Heart right ventricle (tissue), 16 donors: ENCODE measurements at regions not wholly inside any gene's neighbourhood (a gene's known extent, or its start where the extent isn't known, plus 50 kb on each side); places are given as distances from the start of the nearest gene placed in this dataset.

Source experiments
- ATAC-seq, 8 donors: fragments of 200-7000 bp; cut with Tn5 transposase; one replicate each; pipeline ENCODE4 v1.9.1; 2020; ENCODE audit warnings: mild to moderate bottlenecking in 8 of 8, moderate library complexity in 8 of 8, moderate number of reproducible peaks in 1 of 8
- DNase-seq, 2 donors: peaks; one replicate each; pipeline ENCODE4 v3.0.0-alpha.2; 2020
- H3K27ac ChIP-seq, 10 donors: fragments of 200-600 bp; sonication (generic) in 2 of 10; one replicate each; pipeline versions ENCODE4 v1.5.0 to v1.8.0; 2020 to 2022; ENCODE audit warnings: mild to moderate bottlenecking in 3 of 10
- H3K27me3 ChIP-seq, 7 donors: fragments of 200-600 bp; one replicate each; pipeline ENCODE4 v1.8.0; 2021 to 2022; ENCODE audit warnings: mild to moderate bottlenecking in 2 of 7
- H3K36me3 ChIP-seq, 9 donors: fragments of 200-600 bp; sonication (generic) in 1 of 9; one replicate each; pipeline versions ENCODE4 v1.5.0 to v1.8.0; 2020 to 2022; ENCODE audit warnings: mild to moderate bottlenecking in 2 of 9
- H3K4me1 ChIP-seq, 9 donors: fragments of 200-600 bp; sonication (generic) in 1 of 9; one replicate each; pipeline versions ENCODE4 v1.5.0 to v1.8.0; 2020 to 2022; ENCODE audit warnings: mild to moderate bottlenecking in 4 of 9
- H3K4me3 ChIP-seq, 10 donors: fragments of 200-600 bp; sonication (generic) in 2 of 10; one replicate each; pipeline versions ENCODE4 v1.5.0 to v1.8.0; 2020 to 2022; ENCODE audit warnings: mild to moderate bottlenecking in 7 of 10, moderate library complexity in 2 of 10
- H3K9me3 ChIP-seq, 11 donors: fragments of 200-600 bp in 10 of 11; sonication (generic) in 2 of 11; one replicate each; pipeline versions ENCODE4 v1.5.0 to v1.8.0; 2013 to 2022; ENCODE audit warnings: mild to moderate bottlenecking in 2 of 11, control low read depth in 1 of 11, moderate library complexity in 1 of 11
- CTCF ChIP-seq, 9 donors: fragments of 200-600 bp; sonication (generic) in 2 of 9; IDR thresholded peaks; one replicate each; pipeline versions ENCODE4 v1.5.0 to v1.8.0; 2021 to 2022; ENCODE audit warnings: antibody characterized with exemption in 9 of 9, mild to moderate bottlenecking in 5 of 9, moderate library complexity in 1 of 9
- WGBS, 2 donors: extraction: QIAGEN DNeasy Blood & Tissue Kit; methylation state at CpG; one replicate each; pipeline ENCODE4 v1.1.7; 2013; ENCODE audit warnings: inconsistent platforms in 1 of 2; 5-methylcytosine and 5-hydroxymethylcytosine counted together
- intact Hi-C, 10 donors: fragments of 100-400 bp; cut with DNase I; formaldehyde crosslinking; loops; one replicate each; pipeline versions ENCODE4 v1.11.1 to v1.14.2; 2022
- donor health status: Arrhythmogenic right ventricular cardiomyopathy.
- donor health status: ischemic (EF 13 %, LVEDD 7.1; RV severe dilation, severe dysfunction).
- donor health status: healthy with polysubstance abuse.
- donor health status: DM: no; HTN: yes; CAD: no.
- donor health status: DM: no; HTN: no; CAD: no.
- donor health status: ischemic (EF 25% LVEDD 6.9; RV normal size, moderate dysfunction).
- donor health status: ischemic (EF 25% LVEDD 5.7; RV mildly dilated, moderate dysfunction).
- donor health status: healthy.
- donor health status: DM: yes; HTN: yes; CAD: no.
- donor health status: Ischemic cardiomyopathy.
- donor health status: ischemic (EF 35%, LVEDD 5.7; RV mildly dilated, moderate dysfunction).
- donor health status: nonischemic (EF 11% LVEDD 7.7; RV severe dilation, severe dysfunction).
- donor health status: DM: yes; HTN: yes; CAD: no.
- donor health status: PGD.
- donor health status: ischemic (EF 29% LVEDD 5.4; RV normal size, mild dysfunction).
- donor health status: nonischemic (EF 23%, LVEDD 6.1; RV moderate dilation, normal function).

GRCh38 chr17:33864758-33865229, 390.3 kb upstream of the CCL2 start:
- 75 to 90% methylated on average over 3 of the region's 3 CpGs for WGBS, 2 donors
- Histone ChIP-seq H3K9me3 (peaks cover 0 to 8% (median 0%) of the 10 kb centered on the region in 11 donors), H3K36me3 (no peaks in the 10 kb centered on the region), H3K4me3 (no peak overlapping the region), H3K27ac (no peak overlapping the region), H3K4me1 (no peaks in the 10 kb centered on the region), H3K27me3 (peaks cover 0 to 26% (median 14%) of the 10 kb centered on the region in 7 donors)
- ATAC-seq (no peak), DNase-seq (no peak)
- intact Hi-C loops: loop anchor here in 1 of 10 donors (10.0 kb wide), 1 partner anchor 60 kb away; no protein-coding TSS in a partner anchor
- TF ChIP-seq CTCF (IDR thresholded peaks at IDR 0.05): no peak

GRCh38 chr17:33868899-33869298, 386.2 kb upstream of the CCL2 start:
- no peak for TF ChIP-seq CTCF (IDR thresholded peaks at IDR 0.05)
- ATAC-seq: no peak
- no peaks in the 10 kb centered on the region for H3K4me1 ChIP-seq
- intact Hi-C loops: loop anchor here in 1 of 10 donors (10.0 kb wide), 1 partner anchor 64 kb away; no protein-coding TSS in a partner anchor
- no peak overlapping the region for H3K4me3 ChIP-seq
- WGBS, 2 donors: 84 to 85% methylated on average over 3 of the region's 3 CpGs
- H3K9me3 ChIP-seq: peaks cover 0 to 8% (median 0%) of the 10 kb centered on the region in 11 donors
- no peaks in the 10 kb centered on the region for H3K36me3 ChIP-seq
- H3K27me3 ChIP-seq: peaks cover 0 to 35% (median 16%) of the 10 kb centered on the region in 7 donors
- no peak for DNase-seq
- no peak overlapping the region for H3K27ac ChIP-seq

- TF ChIP-seq CTCF (IDR thresholded peaks at IDR 0.05): no peak
- Histone ChIP-seq H3K4me3 (no peak overlapping the region), H3K27ac (no peak overlapping the region), H3K36me3 (no peaks in the 10 kb centered on the region), H3K9me3 (peaks cover 0 to 8% (median 0%) of the 10 kb centered on the region in 11 donors), H3K27me3 (peaks cover 0 to 47% (median 17%) of the 10 kb centered on the region in 7 donors), H3K4me1 (no peaks in the 10 kb centered on the region)
- intact Hi-C loops: no loop called here
- ATAC-seq (no peak), DNase-seq (no peak)
- 76 to 82% methylated on average over 3 of the region's 3 CpGs for WGBS, 2 donors
These were observed 384.1 kb upstream of the CCL2 start for GRCh38 chr17:33870936-33871335.

GRCh38 chr17:33871720-33872540, 383.2 kb upstream of the CCL2 start:
- no peaks in the 10 kb centered on the region for H3K4me1 ChIP-seq
- intact Hi-C loops: no loop called here
- WGBS, 2 donors: 70 to 78% methylated on average over 9 of the region's 9 CpGs
- ATAC-seq: no peak
- no peak overlapping the region for H3K4me3 ChIP-seq
- no peaks in the 10 kb centered on the region for H3K36me3 ChIP-seq
- no peak for DNase-seq
- H3K9me3 ChIP-seq: peaks cover 0 to 8% (median 0%) of the 10 kb centered on the region in 11 donors
- no peak for TF ChIP-seq CTCF (IDR thresholded peaks at IDR 0.05)
- H3K27me3 ChIP-seq: peaks cover 0 to 55% (median 17%) of the 10 kb centered on the region in 7 donors
- H3K27ac ChIP-seq: no peak overlapping the region
